Natural killer cell (primary cell): ENCODE measurements at regions not wholly inside any gene's neighbourhood (a gene's known extent, or its start where the extent isn't known, plus 50 kb on each side); places are given as distances from the start of the nearest gene placed in this dataset.

ENCODE experiments used
- ATAC-seq, 3 donors: fragments of 150-1000 bp in 2 of 3; fragments of 200-7000 bp in 1 of 3; cut with Tn5 transposase; 1 replicate in 1 of 3; 2 replicates in 2 of 3; pipeline ENCODE4 v1.10.0; 2021; ENCODE audit warnings: mild to moderate bottlenecking in 2 of 3, moderate library complexity in 2 of 3
- DNase-seq, 2 donors: peaks; one replicate each; pipeline versions ENCODE4 v3.0.0 to v3.0.0-alpha.2; 2013 to 2021; ENCODE audit warnings: mixed read lengths in 1 of 2
- H3K27ac ChIP-seq: one replicate; pipeline ENCODE4 v1.5.1; 2013; ENCODE audit warnings: mild to moderate bottlenecking, low read length
- H3K27me3 ChIP-seq: one replicate; pipeline ENCODE4 v1.6.1; 2013; ENCODE audit warnings: low read length; ENCODE audit not compliant: control insufficient read depth, insufficient read depth
- H3K36me3 ChIP-seq: one replicate; pipeline ENCODE4 v1.6.1; 2013; ENCODE audit warnings: low read length; ENCODE audit not compliant: control insufficient read depth, insufficient read depth
- H3K4me1 ChIP-seq: one replicate; pipeline ENCODE4 v1.6.1; 2013; ENCODE audit warnings: low read length; ENCODE audit not compliant: control insufficient read depth, insufficient read depth
- H3K4me3 ChIP-seq: one replicate; pipeline ENCODE4 v1.5.1; 2013; ENCODE audit warnings: low read length
- H3K9me3 ChIP-seq: one replicate; pipeline ENCODE4 v1.6.1; 2013; ENCODE audit warnings: low read length; ENCODE audit not compliant: control insufficient read depth, insufficient read depth
- H3K27ac Mint-ChIP-seq, 2 donors: one replicate each; pipeline ENCODE4 v1.8.0; 2022; ENCODE audit warnings: mild to moderate bottlenecking in 2 of 2, mixed read lengths in 2 of 2, moderate library complexity in 1 of 2
- H3K27me3 Mint-ChIP-seq, 2 donors: one replicate each; pipeline ENCODE4 v1.8.0; 2022; ENCODE audit warnings: low read depth in 2 of 2, mixed read lengths in 2 of 2
- H3K36me3 Mint-ChIP-seq: one replicate; pipeline ENCODE4 v1.8.0; 2022; ENCODE audit warnings: mixed read lengths
- H3K4me1 Mint-ChIP-seq, 2 donors: one replicate each; pipeline ENCODE4 v1.8.0; 2022; ENCODE audit warnings: mixed read lengths in 2 of 2
- H3K4me3 Mint-ChIP-seq: one replicate; pipeline ENCODE4 v1.8.0; 2022; ENCODE audit warnings: mild to moderate bottlenecking, moderate library complexity, mixed read lengths
- H3K9me3 Mint-ChIP-seq, 2 donors: one replicate each; pipeline ENCODE4 v1.8.0; 2022; ENCODE audit warnings: mixed read lengths in 2 of 2
- CTCF ChIP-seq: fragments of 200-600 bp; IDR thresholded peaks from one replicate; pipeline ENCODE4 v1.8.0; 2022; ENCODE audit warnings: antibody characterized with exemption
- WGBS: methylation state at CpG from one replicate; pipeline ENCODE4 v1.1.7; 2013; ENCODE audit warnings: missing lambda C conversion rate; ENCODE audit not compliant: insufficient coverage; 5-methylcytosine and 5-hydroxymethylcytosine counted together
- intact Hi-C: fragments of 100-400 bp; cut with micrococcal nuclease; formaldehyde crosslinking; loops from one replicate; pipeline ENCODE4 v1.14.2; 2022

- H3K9me3 ChIP-seq = no peaks in the 10 kb centered on the region
- 80% methylated on average over 5 of the region's 9 CpGs for WGBS
- H3K27ac Mint-ChIP-seq = no peak overlapping the region
- peaks cover 0 to 2% of the 10 kb centered on the region in 2 donors for H3K9me3 Mint-ChIP-seq
- no peak overlapping the region for H3K4me3 Mint-ChIP-seq
- no peak for TF ChIP-seq CTCF
- no peaks in the 10 kb centered on the region for H3K4me1 ChIP-seq
- no peaks in the 10 kb centered on the region for H3K4me1 Mint-ChIP-seq
- H3K27me3 Mint-ChIP-seq = peaks cover 0 to 3% of the 10 kb centered on the region in 2 donors
- intact Hi-C loops = no loop called here
- no peak overlapping the region for H3K27ac ChIP-seq
- H3K4me3 ChIP-seq = no peak overlapping the region
- H3K36me3 Mint-ChIP-seq = no peaks in the 10 kb centered on the region
- ATAC-seq (no peak), DNase-seq (no peak)
- H3K27me3 ChIP-seq = no peaks in the 10 kb centered on the region
- H3K36me3 ChIP-seq = no peaks in the 10 kb centered on the region
Measured at GRCh38 chr12:5267603-5268423, 164.1 kb upstream of the NTF3 start.

GRCh38 chr12:5268424-5269210 is 163.3 kb upstream of the NTF3 start:
- Mint-ChIP-seq H3K27me3 (peaks cover 0 to 3% of the 10 kb centered on the region in 2 donors), H3K4me3 (no peak overlapping the region), H3K9me3 (peaks cover 0 to 2% of the 10 kb centered on the region in 2 donors), H3K4me1 (no peaks in the 10 kb centered on the region), H3K27ac (no peak overlapping the region), H3K36me3 (no peaks in the 10 kb centered on the region)
- Histone ChIP-seq H3K4me3 (no peak overlapping the region), H3K27me3 (no peaks in the 10 kb centered on the region), H3K9me3 (no peaks in the 10 kb centered on the region), H3K36me3 (no peaks in the 10 kb centered on the region), H3K4me1 (no peaks in the 10 kb centered on the region), H3K27ac (no peak overlapping the region)
- intact Hi-C loops = no loop called here
- ATAC-seq (no peak), DNase-seq (no peak)
- no peak for TF ChIP-seq CTCF
- 95% methylated on average over 6 of the region's 6 CpGs for WGBS

GRCh38 chr12:5269846-5270245 is 162.1 kb upstream of the NTF3 start:
- no peak overlapping the region for H3K27ac Mint-ChIP-seq
- H3K36me3 Mint-ChIP-seq = no peaks in the 10 kb centered on the region
- H3K27me3 Mint-ChIP-seq = peaks cover 0 to 3% of the 10 kb centered on the region in 2 donors
- Histone ChIP-seq H3K4me1 (no peaks in the 10 kb centered on the region), H3K4me3 (no peak overlapping the region), H3K27me3 (no peaks in the 10 kb centered on the region), H3K36me3 (no peaks in the 10 kb centered on the region), H3K9me3 (no peaks in the 10 kb centered on the region), H3K27ac (no peak overlapping the region)
- TF ChIP-seq CTCF = no peak
- ATAC-seq (no peak), DNase-seq (no peak)
- H3K4me3 Mint-ChIP-seq = no peak overlapping the region
- H3K9me3 Mint-ChIP-seq = peaks cover 0 to 2% of the 10 kb centered on the region in 2 donors
- intact Hi-C loops = no loop called here
- no peaks in the 10 kb centered on the region for H3K4me1 Mint-ChIP-seq
- WGBS = 81% methylated on average over 3 of the region's 3 CpGs
